ENCODE measurements at regions not wholly inside any gene's neighbourhood (a gene's known extent, or its start where the extent isn't known, plus 50 kb on each side); places are given as distances from the start of the nearest gene placed in this dataset.

DNA sequence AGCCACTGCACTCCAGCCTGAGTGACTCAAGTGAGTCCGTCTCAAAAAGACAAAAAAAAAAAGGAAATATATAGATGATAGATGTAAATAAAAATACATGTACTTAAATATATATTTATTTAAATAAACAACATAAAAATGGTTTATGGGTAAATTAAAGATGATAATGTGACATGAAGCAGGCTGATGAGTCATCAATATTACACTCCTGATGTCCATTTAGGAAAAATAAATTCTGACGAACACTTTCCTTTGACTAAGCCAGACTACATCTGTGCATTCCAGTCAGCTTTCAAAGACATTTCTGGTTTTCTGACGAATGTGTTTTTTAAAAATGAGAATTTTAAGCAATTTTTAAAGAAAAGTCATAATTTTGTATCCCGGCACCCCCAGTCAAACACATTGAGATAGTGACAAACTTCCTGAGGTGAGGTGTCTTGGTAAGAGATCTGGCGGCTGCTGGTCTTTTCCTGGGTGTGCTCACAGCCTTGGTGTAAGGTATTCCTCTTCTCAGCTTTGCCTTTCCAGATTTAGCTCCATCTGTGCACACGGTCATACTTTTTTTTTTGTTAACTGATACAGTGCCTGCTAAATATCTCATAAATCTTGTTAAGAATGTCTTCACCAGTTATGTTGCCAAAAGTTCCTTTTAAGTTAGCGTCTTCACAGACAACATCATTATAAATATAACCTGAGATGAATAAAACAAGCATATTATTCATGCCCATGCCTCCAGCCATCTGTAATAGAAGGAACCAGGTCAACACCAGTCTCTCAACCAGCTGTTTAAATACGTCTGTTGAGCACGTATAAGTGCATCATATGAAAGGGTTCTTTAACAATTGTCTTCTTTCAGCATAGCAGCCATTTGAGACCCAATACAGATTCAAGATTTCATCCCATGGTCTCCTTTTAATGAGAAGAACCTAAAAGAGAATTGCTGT lies 214.5 kb upstream of the PLD5 start:
- no peak for TF ChIP-seq POLR2A (IDR thresholded peaks at IDR 0.05)
- TF ChIP-seq, protein P1, sequence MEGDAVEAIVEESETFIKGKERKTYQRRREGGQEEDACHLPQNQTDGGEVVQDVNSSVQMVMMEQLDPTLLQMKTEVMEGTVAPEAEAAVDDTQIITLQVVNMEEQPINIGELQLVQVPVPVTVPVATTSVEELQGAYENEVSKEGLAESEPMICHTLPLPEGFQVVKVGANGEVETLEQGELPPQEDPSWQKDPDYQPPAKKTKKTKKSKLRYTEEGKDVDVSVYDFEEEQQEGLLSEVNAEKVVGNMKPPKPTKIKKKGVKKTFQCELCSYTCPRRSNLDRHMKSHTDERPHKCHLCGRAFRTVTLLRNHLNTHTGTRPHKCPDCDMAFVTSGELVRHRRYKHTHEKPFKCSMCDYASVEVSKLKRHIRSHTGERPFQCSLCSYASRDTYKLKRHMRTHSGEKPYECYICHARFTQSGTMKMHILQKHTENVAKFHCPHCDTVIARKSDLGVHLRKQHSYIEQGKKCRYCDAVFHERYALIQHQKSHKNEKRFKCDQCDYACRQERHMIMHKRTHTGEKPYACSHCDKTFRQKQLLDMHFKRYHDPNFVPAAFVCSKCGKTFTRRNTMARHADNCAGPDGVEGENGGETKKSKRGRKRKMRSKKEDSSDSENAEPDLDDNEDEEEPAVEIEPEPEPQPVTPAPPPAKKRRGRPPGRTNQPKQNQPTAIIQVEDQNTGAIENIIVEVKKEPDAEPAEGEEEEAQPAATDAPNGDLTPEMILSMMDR (IDR thresholded peaks at IDR 0.05) = no peak
- TF ChIP-seq POLR2AphosphoS5 (IDR thresholded peaks at IDR 0.05) = no peak
- TF ChIP-seq EP300 (IDR thresholded peaks at IDR 0.05) = no peak

All from upper lobe of left lung (tissue), 4 donors.